MV-4-11 (cell line): ENCODE measurements at regions not wholly inside any gene's neighbourhood (a gene's known extent, or its start where the extent isn't known, plus 50 kb on each side); places are given as distances from the start of the nearest gene placed in this dataset.
A peak's percentile ranks its signal among the peaks of the same experiment; 100 is the strongest.
"Not testable (repeated sequence)": the region's sequence is repeated elsewhere in the genome, so short reads cannot be mapped to it uniquely, and the experiment has no call there.

Source experiments
- DNase-seq: peaks from one replicate; lab custom pipeline; 2025; lab: John Stamatoyannopoulos, UW

GRCh38 chr12:8282181-8282580 is 54.8 kb upstream of the FAM90A1 start:
- DNase-seq = not testable (repeated sequence)

- DNase-seq = not testable (repeated sequence)
Observed at GRCh38 chr12:8285681-8286080, 58.3 kb upstream of the FAM90A1 start.

GRCh38 chr12:8291764-8292163 is 64.3 kb upstream of the FAM90A1 start:
- not testable (repeated sequence) for DNase-seq

- not testable (repeated sequence) for DNase-seq
Observed at GRCh38 chr12:8294662-8295061, 67.2 kb upstream of the FAM90A1 start.

- not testable (repeated sequence) for DNase-seq
Observed at GRCh38 chr12:8308611-8309010, 81.2 kb upstream of the FAM90A1 start.

- not testable (repeated sequence) for DNase-seq
Observed at GRCh38 chr12:8315997-8316396, 88.6 kb upstream of the FAM90A1 start.

GRCh38 chr12:8317675-8318074 is 90.3 kb upstream of the FAM90A1 start:
- not testable (repeated sequence) for DNase-seq

GRCh38 chr12:8320251-8320730 is 92.9 kb upstream of the FAM90A1 start:
- peak; percentile 90 for DNase-seq

- not testable (repeated sequence) for DNase-seq
Observed at GRCh38 chr12:8320791-8321370, 93.5 kb upstream of the FAM90A1 start.

- not testable (repeated sequence) for DNase-seq
Observed at GRCh38 chr12:8325145-8325839, 97.9 kb upstream of the FAM90A1 start.

GRCh38 chr12:8328835-8329234 is 101.4 kb upstream of the FAM90A1 start:
- peak; percentile 83 for DNase-seq

GRCh38 chr12:8332373-8332772 is 105.0 kb upstream of the FAM90A1 start:
- not testable (repeated sequence) for DNase-seq

- not testable (repeated sequence) for DNase-seq
Observed at GRCh38 chr12:8351073-8351472, 104.7 kb upstream of the CLEC6A start.

GRCh38 chr12:8354741-8355140 is 101.0 kb upstream of the CLEC6A start:
- not testable (repeated sequence) for DNase-seq

- DNase-seq = not testable (repeated sequence)
Observed at GRCh38 chr12:8355531-8355930, 100.2 kb upstream of the CLEC6A start.

- DNase-seq = peak; percentile 6
Observed at GRCh38 chr12:8373744-8374143, 82.0 kb upstream of the CLEC6A start.

GRCh38 chr12:8375122-8375521 is 80.6 kb upstream of the CLEC6A start:
- DNase-seq = not testable (repeated sequence)

- DNase-seq = not testable (repeated sequence)
Observed at GRCh38 chr12:8377756-8378155, 78.0 kb upstream of the CLEC6A start.

- DNase-seq = not testable (repeated sequence)
Observed at GRCh38 chr12:8382556-8382955, 73.2 kb upstream of the CLEC6A start.

GRCh38 chr12:8384686-8385085 is 71.1 kb upstream of the CLEC6A start:
- DNase-seq = not testable (repeated sequence)

- DNase-seq = not testable (repeated sequence)
Observed at GRCh38 chr12:8385431-8385830, 70.3 kb upstream of the CLEC6A start.

- not testable (repeated sequence) for DNase-seq
Observed at GRCh38 chr12:8386661-8387060, 69.1 kb upstream of the CLEC6A start.

- DNase-seq = not testable (repeated sequence)
Observed at GRCh38 chr12:8389296-8389695, 66.5 kb upstream of the CLEC6A start.
